Fibroblast of villous mesenchyme (primary cell): ENCODE measurements at regions not wholly inside any gene's neighbourhood (a gene's known extent, or its start where the extent isn't known, plus 50 kb on each side); places are given as distances from the start of the nearest gene placed in this dataset.
A peak's percentile ranks its signal among the peaks of the same experiment; 100 is the strongest.

Experiments used
- DNase-seq: peaks from one replicate; pipeline ENCODE4 v3.0.0-alpha.2; 2010; ENCODE audit warnings: low read depth
- H3K4me3 ChIP-seq: 2 replicates; pipeline ENCODE4 v1.5.1; 2011; ENCODE audit warnings: low read depth, mild to moderate bottlenecking, low read length
- TF ChIP-seq, protein P1 (sequence below): IDR thresholded peaks from 2 replicates; pipeline ENCODE4 v1.5.1; 2012; ENCODE audit warnings: low read depth, mild to moderate bottlenecking, low read length; ENCODE audit not compliant: insufficient read depth

GRCh38 chrX:139106069-139106468 lies 394.6 kb upstream of the FGF13 start:
- TF ChIP-seq, protein P1, sequence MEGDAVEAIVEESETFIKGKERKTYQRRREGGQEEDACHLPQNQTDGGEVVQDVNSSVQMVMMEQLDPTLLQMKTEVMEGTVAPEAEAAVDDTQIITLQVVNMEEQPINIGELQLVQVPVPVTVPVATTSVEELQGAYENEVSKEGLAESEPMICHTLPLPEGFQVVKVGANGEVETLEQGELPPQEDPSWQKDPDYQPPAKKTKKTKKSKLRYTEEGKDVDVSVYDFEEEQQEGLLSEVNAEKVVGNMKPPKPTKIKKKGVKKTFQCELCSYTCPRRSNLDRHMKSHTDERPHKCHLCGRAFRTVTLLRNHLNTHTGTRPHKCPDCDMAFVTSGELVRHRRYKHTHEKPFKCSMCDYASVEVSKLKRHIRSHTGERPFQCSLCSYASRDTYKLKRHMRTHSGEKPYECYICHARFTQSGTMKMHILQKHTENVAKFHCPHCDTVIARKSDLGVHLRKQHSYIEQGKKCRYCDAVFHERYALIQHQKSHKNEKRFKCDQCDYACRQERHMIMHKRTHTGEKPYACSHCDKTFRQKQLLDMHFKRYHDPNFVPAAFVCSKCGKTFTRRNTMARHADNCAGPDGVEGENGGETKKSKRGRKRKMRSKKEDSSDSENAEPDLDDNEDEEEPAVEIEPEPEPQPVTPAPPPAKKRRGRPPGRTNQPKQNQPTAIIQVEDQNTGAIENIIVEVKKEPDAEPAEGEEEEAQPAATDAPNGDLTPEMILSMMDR, result no peak
- no peak for DNase-seq
- no peak overlapping the region for H3K4me3 ChIP-seq

DNA sequence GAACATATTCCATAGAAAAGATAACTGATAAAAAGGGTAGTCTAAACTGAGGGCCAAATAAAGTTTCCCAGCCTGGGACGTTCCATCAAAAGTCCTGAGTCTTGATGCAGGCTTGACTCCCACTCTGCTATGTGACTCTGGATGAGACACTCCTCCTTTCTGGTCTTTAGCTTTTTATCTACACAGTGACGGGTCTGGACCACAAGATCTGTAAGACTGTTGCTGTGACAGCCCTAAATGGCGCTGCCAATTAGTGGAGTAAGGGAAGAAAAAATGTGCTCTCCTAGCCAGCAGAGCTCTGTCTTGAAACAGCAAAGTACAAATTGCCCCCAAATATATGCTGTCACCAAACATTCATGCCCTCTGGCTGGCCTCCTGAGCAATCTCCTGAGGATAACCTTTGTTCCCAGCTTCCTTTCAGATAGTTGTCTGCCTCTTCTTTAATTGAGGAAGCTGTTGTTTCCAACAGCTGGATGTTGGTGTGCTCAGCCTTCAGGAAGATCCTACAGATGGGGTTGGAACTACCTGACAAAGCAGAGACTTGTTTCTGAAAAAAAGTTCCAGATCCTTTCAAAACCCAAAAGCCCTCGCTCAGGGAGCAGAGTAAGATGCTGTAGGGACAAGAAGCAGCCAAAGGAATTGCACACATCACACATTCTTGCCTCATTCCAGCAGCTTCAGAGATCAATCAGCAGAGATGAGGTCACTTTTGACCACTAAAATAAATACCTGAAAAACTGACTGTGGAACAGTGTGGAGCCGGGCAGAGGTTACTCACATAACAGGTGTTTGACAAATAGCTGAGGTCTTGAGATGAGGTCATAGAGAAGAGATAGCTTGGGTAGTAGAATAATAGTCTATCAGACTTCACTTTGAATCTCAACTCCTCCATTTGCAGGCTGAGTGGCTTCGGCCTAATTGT lies 383.4 kb upstream of the FGF13 start:
- TF ChIP-seq, protein P1, result no peak
- DNase-seq, result no peak
- no peak overlapping the region for H3K4me3 ChIP-seq

- peak; percentile 28 for DNase-seq
- TF ChIP-seq, protein P1, result no peak
- H3K4me3 ChIP-seq, result no peak overlapping the region
Observed at GRCh38 chrX:139093201-139093600, 381.7 kb upstream of the FGF13 start.

DNA sequence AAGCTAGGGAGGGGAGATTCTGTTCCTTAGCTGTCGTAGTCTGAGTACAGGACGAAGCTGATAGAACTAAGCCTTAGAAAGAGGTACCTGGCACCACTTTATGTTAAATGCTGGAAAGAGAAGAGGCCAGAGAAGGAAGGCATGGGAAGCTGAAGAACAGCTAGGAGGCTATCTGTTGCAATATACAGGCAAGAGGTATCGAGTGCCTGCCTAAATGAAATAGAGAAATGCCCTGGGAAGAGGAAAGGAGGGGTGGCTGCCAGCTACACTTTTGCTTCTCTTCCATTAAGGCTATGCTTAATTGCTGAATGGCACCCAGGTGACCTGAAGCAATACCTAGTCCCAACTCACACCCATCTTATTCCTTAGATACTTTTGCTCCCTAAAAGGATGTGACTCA lies 380.4 kb upstream of the FGF13 start:
- TF ChIP-seq, protein P1, result no peak
- no peak for DNase-seq
- no peak overlapping the region for H3K4me3 ChIP-seq

DNA sequence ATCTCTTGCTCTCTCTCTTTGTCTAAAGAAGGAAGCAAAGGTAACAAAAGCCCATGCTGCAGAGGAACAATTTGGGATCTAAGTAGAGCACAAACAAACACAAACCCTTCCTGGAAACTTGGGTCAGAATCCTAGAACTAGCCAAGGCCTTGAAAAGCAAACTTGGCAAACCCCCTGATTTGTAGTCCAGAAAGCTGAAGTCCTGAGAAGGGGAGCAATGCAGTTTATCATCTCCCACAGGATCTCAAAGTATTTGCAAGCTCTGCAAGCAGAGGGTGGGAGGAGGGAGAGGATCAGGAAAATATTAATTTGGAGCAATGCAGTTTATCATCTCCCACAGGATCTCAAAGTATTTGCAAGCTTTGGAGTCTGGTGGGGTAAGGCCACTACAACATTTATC lies 379.5 kb upstream of the FGF13 start:
- H3K4me3 ChIP-seq, result no peak overlapping the region
- DNase-seq, result no peak
- TF ChIP-seq, protein P1, result no peak

DNA sequence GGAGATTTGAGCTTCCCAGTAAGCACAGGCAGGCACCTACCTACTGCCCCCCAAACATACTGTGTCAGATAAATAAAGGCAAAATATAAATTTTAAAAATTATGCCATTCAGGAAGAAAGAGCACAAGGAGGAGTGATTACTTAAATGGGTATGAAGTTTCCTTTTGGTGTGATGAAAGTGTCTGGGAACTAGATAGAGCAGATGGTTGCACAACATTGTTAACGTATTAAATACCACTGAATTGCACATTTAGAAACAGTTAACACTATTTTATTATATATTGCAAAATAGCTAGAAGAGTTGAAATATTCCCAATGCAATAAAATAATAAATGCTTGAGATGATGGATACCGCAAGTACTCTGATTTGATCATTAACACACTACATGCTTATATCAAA lies 374.7 kb upstream of the FGF13 start:
- H3K4me3 ChIP-seq, result no peak overlapping the region
- TF ChIP-seq, protein P1, result no peak
- DNase-seq, result peak; percentile 44
